NCI-H1105 treated with DMSO at 0.1 percent for 48 hours (cell line): ENCODE measurements at regions not wholly inside any gene's neighbourhood (a gene's known extent, or its start where the extent isn't known, plus 50 kb on each side); places are given as distances from the start of the nearest gene placed in this dataset.
"Not testable (repeated sequence)": the region's sequence is repeated elsewhere in the genome, so short reads cannot be mapped to it uniquely, and the experiment has no call there.

Source experiments
- DNase-seq: peaks from one replicate; lab custom pipeline; 2025; lab: John Stamatoyannopoulos, UW

GRCh38 chr3:188974856-188975599, 196.7 kb upstream of the TPRG1 start:
- DNase-seq = peak; percentile 81

- DNase-seq = peak; percentile 100
Observed at GRCh38 chr3:188975600-188976314, 196.0 kb upstream of the TPRG1 start.

DNA sequence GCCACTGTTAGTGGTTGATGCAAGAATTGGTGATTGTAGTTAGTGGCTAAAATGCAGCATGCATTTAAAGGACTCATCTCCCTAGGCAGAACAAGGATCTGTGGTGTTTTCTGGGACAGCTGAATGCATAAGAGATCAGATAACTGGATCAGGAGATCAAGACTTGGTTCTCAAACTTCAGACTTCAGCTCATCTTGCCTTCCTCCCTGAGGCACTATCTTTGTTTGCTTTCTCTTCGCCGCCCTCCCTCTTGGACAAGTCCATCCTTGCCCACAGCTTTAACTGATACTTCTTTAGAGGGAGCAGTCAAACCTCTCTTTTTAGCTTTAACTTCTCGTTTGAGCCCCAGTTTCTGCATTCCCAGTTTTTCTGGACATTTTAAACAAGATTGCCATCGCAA, 195.4 kb upstream of the TPRG1 start:
- DNase-seq = no peak

GRCh38 chr3:188978421-188979171, 193.2 kb upstream of the TPRG1 start:
- DNase-seq = peak; percentile 93

GRCh38 chr3:188979248-188979647, 192.5 kb upstream of the TPRG1 start:
- peak; percentile 100 for DNase-seq

- peak; percentile 100 for DNase-seq
Observed at GRCh38 chr3:188979669-188980310, 192.0 kb upstream of the TPRG1 start.

DNA sequence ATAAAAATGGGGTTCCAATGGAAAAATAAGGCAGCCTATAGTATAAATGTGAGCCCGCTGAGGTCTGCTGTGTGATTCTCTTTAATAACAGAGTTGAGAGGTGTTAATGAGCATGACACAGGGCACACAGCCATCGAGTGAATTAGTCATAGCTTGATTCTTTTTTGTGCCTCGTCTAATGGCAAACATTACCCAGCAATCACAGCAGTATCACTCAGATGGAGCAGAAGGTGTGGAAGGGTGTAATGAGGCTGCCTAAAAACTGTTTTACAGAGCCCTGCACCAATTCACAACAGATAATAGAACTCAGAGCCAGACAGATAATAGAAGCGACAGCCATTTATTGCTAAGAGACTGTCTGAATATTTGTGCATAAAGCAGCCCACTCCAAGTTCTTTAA, 178.6 kb upstream of the TPRG1 start:
- DNase-seq = no peak

GRCh38 chr3:189001559-189001958, 170.2 kb upstream of the TPRG1 start:
- DNase-seq = no peak

GRCh38 chr3:189003410-189003809, 168.4 kb upstream of the TPRG1 start:
- DNase-seq = no peak

DNA sequence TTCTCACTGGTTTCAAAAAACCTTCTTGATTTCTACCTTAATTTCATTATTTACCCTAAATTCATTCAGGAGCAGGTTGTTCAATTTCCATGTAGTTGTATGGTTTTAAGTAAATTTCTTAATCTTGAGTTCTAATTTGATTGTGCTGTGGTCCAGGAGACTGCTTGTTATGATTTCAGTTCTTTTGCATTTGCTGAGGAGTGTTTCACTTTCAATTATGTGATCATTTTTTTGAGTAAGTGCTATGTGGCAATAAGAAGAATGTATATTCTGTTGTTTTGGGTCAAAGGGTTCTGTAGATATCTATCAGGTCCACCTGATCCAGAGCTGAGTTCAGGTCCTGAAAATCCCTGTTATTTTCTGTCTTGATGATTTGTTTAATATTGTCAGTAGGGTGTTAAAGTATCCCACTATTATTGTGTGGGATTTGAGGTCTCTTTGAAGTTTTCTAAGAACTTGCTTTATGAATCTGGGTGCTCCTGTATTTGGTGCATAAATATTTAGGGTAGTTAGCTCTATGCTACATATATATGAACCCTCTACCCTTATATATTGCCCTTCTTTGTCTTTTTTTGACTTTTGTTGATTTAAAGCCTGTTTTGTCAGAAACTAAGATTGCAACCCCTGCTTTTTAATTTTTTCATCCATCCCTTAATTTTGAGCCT, 158.4 kb upstream of the TPRG1 start:
- no peak for DNase-seq

DNA sequence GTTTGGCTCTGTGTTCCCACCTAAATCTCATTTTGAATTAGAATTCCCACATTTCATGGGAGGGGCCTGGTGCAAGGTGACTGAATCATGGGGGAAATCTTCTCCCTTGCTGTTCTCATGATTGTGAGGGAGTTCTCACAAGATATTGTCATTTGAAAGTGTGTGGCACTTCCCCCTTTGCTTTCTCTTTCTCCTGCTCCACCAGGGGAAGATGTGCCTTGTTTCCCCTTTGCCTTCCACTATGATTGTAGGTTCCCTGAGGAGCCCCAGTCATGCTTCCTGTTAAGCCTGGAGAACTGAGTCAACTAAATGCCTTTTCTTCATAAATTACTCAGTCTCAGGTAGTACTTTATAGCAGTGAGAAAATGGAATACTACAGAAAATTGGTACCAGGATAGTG, 157.2 kb upstream of the TPRG1 start:
- DNase-seq = no peak

DNA sequence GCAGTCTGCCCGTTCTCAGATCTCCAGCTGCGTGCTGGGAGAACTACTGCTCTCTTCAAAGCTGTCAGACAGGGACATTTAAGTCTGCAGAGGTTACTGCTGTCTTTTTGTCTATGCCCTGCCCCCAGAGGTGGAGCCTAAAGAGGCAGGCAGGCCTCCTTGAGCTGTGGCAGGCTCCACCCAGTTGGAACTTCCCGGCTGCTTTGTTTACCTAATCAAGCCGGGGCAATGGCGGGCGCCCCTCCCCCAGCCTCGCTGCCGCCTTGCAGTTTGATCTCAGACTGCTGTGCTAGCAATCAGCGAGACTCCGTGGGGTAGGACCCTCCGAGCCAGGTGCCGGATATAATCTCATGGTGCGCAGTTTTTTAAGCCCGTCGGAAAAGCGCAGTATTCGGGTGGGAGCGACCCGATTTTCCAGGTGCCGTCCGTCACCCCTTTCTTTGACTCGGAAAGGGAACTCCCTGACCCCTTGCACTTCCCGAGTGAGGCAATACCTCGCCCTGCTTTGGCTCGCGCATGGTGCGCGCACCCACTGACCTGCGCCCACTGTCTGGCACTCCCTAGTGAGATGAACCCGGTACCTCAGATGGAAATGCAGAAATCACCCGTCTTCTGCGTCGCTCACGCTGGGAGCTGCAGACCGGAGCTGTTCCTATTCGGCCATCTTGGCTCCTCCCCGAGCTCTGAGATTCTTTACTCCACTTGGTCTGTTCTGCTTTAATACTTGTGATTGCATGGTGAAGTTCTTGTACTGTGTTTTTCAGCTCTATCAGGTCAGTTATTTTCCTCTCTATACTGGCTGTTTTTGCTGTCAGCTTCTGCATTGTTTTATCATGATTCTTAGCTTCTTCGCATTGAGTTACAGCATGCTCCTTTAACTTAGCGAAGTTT, 148.9 kb upstream of the TPRG1 start:
- not testable (repeated sequence) for DNase-seq

GRCh38 chr3:189025866-189026265, 145.9 kb upstream of the TPRG1 start:
- no peak for DNase-seq

- no peak for DNase-seq
Observed at GRCh38 chr3:189027626-189028155, 144.1 kb upstream of the TPRG1 start.

GRCh38 chr3:189038773-189039745, 132.7 kb upstream of the TPRG1 start:
- DNase-seq = no peak

GRCh38 chr3:189040656-189041335, 131.0 kb upstream of the TPRG1 start:
- DNase-seq = no peak

GRCh38 chr3:189041482-189042090, 130.2 kb upstream of the TPRG1 start:
- peak; percentile 74 for DNase-seq

- no peak for DNase-seq
Observed at GRCh38 chr3:189042832-189043231, 128.9 kb upstream of the TPRG1 start.
